Retinal pigment epithelial cell (primary cell): ENCODE measurements at regions not wholly inside any gene's neighbourhood (a gene's known extent, or its start where the extent isn't known, plus 50 kb on each side); places are given as distances from the start of the nearest gene placed in this dataset.

ENCODE experiments used
- DNase-seq: peaks from one replicate; pipeline ENCODE4 v3.0.0-alpha.2; 2010; ENCODE audit warnings: low read depth
- H3K4me3 ChIP-seq: 2 replicates; pipeline ENCODE4 v1.5.1; 2011; ENCODE audit warnings: mild to moderate bottlenecking, low read length, control low read depth, moderate library complexity
- TF ChIP-seq, protein P1 (sequence below): conservative IDR thresholded peaks from 2 replicates; pipeline ENCODE4 v1.5.1; 2011; ENCODE audit warnings: low read depth, low read length, control low read depth, inconsistent platforms

DNA sequence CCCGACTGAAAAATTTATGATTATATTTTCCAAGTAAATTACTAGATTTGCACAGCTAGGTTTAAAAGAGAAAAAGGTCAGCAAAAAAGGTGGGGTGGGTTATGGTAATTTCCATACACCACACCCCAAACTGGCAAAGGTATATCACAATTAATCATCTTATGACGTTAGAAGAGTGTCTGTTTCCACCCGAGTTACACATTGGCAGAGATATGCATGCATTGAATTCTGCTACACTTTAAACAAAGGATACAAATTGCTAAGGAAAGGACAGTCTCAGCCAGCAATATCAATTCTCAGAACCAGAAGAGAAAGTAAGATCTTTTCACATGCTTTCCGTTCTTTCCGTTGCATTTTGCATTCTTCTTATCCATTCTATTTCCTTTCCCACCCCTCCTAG lies 843.3 kb downstream of the GATA3 start:
- TF ChIP-seq, protein P1, sequence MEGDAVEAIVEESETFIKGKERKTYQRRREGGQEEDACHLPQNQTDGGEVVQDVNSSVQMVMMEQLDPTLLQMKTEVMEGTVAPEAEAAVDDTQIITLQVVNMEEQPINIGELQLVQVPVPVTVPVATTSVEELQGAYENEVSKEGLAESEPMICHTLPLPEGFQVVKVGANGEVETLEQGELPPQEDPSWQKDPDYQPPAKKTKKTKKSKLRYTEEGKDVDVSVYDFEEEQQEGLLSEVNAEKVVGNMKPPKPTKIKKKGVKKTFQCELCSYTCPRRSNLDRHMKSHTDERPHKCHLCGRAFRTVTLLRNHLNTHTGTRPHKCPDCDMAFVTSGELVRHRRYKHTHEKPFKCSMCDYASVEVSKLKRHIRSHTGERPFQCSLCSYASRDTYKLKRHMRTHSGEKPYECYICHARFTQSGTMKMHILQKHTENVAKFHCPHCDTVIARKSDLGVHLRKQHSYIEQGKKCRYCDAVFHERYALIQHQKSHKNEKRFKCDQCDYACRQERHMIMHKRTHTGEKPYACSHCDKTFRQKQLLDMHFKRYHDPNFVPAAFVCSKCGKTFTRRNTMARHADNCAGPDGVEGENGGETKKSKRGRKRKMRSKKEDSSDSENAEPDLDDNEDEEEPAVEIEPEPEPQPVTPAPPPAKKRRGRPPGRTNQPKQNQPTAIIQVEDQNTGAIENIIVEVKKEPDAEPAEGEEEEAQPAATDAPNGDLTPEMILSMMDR = no peak
- no peak for DNase-seq
- H3K4me3 ChIP-seq = no peak overlapping the region

GRCh38 chr10:8898745-8899330 lies 844.4 kb downstream of the GATA3 start:
- H3K4me3 ChIP-seq = no peak overlapping the region
- no peak for DNase-seq
- TF ChIP-seq, protein P1 = no peak

GRCh38 chr10:8902926-8903325 lies 848.4 kb downstream of the GATA3 start:
- H3K4me3 ChIP-seq = no peak overlapping the region
- DNase-seq = no peak
- TF ChIP-seq, protein P1 = no peak

GRCh38 chr10:8908013-8908412 lies 853.5 kb downstream of the GATA3 start:
- no peak for DNase-seq
- H3K4me3 ChIP-seq = no peak overlapping the region
- TF ChIP-seq, protein P1 = no peak

GRCh38 chr10:8910314-8910713 lies 855.8 kb downstream of the GATA3 start:
- no peak overlapping the region for H3K4me3 ChIP-seq
- TF ChIP-seq, protein P1 = no peak

GRCh38 chr10:8911032-8911431 lies 856.5 kb downstream of the GATA3 start:
- TF ChIP-seq, protein P1 = no peak
- no peak for DNase-seq

More at GRCh38 chr10:8910314-8910713, 855.8 kb downstream of the GATA3 start:
- no peak for DNase-seq

GRCh38 chr10:8912108-8912507 lies 857.6 kb downstream of the GATA3 start:
- TF ChIP-seq, protein P1 = no peak
- no peak overlapping the region for H3K4me3 ChIP-seq
- DNase-seq = no peak

More at GRCh38 chr10:8911032-8911431, 856.5 kb downstream of the GATA3 start:
- H3K4me3 ChIP-seq = no peak overlapping the region
